Tongue (tissue), 1 donor: ENCODE measurements at regions not wholly inside any gene's neighbourhood (a gene's known extent, or its start where the extent isn't known, plus 50 kb on each side); places are given as distances from the start of the nearest gene placed in this dataset.
A peak's percentile ranks its signal among the peaks of the same experiment; 100 is the strongest.

Experiments used
- DNase-seq: peaks from one replicate; pipeline ENCODE4 v3.0.0-alpha.2; 2015

DNA sequence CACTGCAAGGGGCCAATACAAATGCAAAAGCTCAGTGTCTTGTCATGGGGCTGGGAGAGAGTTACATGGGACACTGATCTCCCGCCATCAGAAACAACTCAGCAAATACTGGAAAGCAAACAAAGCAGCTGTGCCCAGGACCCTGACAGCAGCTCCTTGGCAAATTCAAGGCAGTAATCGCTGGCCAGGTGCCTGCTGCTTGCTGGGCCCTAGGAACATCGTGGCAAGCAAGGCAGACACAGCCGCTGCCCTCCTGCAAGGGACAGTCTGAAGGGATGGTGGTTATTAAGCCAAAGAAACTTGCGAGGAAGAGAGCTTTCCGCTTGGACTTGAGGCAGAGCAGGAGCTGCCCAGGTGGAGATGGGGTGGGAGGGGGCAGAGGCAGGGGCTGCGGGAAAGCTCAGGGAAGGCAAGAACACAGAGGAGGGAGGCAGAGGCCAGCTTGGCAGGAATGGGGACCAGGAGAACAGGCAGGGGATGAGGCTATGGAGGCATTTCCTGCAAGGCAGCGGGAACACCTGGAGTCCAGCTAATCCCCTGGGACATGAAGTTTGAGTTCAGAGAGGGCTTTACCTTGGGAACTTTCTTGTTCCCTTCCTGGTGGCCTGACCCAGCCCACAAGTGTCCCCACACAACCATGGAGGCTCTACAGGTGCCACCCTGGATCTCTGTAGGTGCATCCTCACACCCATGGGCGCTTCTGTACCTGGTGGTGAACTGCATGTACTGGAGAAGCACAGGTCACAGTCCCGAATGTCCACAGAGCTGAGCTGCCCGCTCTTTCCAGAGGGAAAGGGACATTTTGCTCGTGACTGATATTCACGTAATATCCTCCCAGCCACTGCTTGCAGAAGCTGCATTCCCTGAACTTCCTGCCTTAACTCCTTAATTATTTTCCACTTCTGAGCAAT lies 78.7 kb upstream of the ATP2B2 start:
- DNase-seq = no peak

DNA sequence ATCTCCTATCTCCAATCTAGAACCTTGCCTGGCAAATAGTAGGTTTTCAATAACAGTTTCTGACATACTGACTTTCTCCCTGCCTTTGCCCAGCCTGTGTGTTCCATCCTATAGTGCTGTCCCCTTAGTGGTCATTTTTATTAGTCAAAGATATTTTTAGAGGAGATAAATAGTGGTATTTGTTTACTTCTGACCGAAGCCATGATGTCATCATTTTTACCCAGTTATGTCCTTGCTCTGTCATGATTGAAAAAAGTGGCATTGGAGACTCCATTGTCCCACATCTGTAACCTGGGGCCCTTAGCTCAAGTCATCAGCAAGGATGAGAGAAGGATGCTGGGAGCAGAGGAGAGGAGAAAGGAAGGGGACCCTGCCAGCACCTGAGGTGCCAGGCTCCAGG lies 80.6 kb upstream of the ATP2B2 start:
- DNase-seq = no peak

DNA sequence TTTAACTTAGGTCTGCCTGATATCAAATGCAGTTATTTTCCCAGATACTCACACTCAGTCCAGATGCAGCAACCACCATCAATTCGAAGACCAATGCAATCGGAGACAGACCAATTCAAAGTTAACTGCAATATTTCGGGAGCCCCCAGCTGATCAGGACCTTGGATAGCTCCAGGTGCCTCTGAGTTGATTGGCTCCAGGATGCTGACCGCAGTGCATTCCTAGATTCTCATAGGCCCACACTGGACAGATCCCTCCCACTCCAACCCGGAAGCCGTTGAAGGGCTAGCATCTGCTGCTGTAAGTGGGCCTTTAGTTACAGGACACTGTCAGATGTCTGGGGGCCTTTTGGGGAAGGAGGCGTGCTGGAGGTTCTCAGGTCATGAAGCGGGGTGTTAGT lies 89.5 kb upstream of the ATP2B2 start:
- peak; percentile 94 for DNase-seq

DNA sequence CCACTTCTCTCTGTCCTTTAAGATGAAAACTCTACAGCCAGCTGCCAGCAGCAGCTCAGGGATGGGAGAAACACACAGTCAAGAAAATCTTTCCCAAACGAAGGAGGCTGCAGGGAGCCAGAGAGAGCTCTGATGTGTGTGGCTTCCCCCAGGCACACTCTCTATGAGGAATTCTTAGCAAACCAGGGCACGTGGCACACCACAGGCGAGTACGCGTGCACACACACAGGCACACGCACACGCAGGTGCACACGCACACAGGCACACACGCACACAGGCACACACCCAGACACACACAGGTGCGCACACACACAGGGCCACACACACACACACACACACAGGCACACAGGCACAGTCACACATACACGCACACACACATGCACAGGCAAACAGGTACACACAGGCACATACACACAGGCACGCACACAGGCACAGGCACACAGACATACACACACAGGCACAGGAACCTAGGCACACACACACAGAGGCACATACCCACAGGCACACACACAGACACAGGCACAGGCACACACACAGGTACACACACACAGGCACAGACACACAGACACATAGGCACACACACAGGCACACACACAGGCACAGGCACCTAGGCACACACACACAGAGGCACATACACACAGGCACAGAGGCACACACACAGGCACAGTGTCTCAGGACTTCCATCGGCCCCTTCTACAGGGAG lies 91.5 kb upstream of the ATP2B2 start:
- DNase-seq = no peak

DNA sequence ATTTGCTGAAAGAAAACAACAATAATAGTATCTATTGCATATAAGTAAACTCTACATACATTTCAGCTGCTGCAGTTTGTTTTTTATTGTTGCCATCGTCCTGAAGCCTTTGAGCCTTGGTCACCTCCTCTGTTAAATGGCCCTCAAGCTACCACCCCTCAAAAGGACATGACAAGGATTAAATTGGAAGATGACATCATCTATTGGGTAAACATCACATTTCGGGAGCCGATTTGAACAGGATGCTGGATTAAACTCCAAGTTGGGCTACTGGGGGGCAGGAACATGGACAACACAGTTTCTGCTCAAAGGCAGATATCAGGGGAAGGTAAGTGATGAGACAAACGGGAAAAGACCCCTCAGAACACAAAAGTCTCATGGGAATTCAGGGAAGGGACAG lies 92.3 kb upstream of the ATP2B2 start:
- DNase-seq = no peak

DNA sequence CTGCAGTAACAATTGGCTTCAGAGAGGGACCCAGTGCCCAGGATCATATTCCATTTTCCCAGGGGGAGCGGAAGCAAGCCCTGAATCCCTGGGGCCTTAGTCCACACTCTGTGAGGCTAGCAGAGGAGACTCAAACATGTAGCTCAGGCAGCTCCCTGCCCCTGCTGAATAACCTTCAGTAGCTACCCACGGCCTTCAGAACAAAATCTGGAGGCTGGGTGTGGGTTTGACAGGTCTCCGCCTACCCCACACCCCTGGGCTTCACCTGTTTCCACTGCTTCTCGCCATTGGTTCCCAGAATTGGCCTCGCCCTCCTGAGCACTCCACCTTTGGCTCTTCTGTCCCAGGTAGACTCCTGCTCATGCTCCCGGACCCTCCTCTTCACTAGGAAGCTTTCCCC lies 93.6 kb upstream of the ATP2B2 start:
- no peak for DNase-seq

DNA sequence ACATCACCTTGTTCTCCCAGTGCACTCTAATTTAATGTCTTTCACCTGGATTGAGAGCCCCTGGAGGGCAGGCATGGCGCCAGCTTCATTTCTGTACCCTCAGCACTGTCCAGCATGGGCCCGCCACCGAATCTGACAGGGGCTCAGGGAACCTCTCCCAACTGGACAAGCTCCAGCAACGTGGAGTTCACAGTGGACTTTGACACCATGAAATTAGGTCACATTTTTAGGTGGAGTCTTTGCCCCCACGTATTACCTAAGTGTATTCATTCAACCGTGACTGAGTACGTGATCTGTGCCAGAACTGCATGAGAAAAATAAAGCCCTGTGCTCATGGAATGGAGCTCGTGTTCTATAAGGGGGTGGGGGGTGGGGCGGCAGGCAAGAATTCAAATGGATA lies 94.1 kb upstream of the ATP2B2 start:
- DNase-seq = no peak

DNA sequence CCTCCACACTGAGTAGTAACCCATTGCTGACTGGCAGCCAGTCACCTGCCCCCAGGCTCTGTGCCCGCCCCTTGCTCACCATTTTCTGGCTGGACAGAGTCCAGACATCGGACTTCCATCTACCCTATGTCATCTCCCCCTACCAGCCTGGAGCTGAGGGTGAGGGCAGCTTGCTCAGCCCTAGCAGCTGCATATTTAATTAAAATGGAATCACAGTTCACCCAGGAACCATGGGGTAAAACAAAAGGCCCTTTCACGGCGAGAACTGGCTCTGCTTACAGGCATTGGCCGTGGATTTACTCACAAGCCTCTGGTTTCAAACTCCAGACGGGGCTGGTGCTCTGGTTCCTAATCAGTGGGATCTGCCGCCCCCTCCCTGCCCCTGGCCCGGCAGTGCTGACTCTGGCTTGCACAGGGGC lies 94.9 kb upstream of the ATP2B2 start:
- peak; percentile 34 for DNase-seq

DNA sequence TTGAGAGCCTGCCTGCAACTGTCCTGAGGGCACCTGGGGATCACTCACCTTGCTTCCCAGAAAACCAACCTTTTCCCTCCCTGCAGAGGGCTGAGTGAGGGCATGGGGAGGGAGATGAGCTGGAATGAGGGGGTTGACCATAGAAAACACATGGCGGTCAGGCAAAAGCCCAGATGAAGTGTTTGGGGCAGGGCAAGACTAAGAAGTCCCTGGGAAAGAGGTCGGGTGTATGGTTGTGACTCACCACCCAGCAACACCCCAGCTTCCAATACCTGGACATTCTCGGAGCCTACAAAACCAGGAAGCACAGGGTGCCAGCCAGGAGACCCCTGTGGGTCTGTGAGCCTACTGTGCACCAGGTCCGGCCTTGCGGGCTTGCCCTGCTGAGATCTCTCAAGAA lies 95.3 kb upstream of the ATP2B2 start:
- no peak for DNase-seq

DNA sequence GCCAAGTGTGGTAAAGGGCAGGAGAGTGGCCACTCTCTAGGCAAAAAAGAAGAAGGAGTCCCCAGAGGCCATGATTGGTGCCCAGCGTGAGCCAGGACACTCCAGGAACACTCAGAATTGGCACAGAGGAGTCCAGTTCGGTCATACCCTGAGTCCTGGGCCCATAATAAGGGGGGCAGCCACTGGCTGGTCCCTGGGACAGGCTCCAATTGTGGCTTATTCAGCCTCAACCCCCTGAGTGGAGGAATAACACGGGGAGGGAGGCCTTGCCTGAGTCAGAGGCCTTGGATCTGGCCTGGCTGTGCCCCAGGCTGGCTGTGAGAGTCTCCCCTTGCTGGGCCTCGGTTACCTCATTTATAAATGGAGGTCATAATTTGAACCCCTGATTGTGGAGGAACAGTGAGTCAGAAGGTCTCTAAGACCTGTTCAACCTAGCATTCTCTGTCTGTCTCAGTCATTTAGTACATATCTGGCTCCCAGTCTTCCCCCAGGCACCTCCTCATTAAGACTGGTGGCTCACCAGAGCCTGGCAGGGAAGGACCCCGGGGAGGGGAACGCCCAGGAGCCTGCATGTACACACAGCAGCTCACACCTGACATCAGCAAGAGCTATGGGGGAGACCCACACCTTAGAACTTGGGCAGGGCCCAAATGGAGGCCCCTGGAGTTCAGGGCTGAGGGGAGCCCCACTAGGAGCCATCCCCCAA lies 95.9 kb upstream of the ATP2B2 start:
- DNase-seq = no peak

DNA sequence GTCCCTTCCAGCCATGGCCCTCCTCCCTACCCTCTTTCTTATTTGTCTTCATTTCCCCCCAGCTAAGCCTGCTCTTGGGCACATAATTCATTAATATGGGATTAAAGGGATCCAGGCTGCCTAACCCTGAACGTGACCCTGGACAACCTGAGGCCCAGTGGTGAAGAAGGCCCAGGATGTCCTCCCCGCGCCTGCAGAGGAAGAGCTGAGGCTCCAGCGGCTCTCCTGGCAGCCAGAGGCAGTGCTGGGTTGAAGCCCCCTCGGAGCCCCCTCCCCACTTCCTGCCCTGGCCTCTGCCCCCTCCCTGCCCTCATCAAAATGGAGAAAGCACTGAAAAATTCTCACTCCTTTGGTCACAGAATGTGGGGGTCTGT lies 96.5 kb upstream of the ATP2B2 start:
- DNase-seq = no peak

DNA sequence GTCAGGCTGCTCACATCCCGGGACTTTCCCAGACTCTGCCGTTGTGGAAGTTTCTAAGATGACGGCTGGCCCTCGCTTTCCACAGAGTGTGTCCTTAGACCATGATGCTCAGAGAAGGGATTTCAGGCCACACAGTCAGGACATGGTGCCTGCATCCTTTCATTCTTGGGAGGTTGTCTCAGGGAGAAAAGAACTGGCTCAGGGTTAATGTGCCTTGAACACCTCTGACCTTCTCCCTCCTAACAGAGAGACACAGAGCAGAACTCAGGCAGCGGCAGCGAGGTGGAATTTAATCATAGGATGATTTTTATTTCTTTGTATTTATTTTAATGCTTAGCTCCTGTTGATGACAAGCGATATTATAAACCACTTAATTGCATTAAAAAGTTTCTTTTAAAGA lies 96.9 kb upstream of the ATP2B2 start:
- no peak for DNase-seq

DNA sequence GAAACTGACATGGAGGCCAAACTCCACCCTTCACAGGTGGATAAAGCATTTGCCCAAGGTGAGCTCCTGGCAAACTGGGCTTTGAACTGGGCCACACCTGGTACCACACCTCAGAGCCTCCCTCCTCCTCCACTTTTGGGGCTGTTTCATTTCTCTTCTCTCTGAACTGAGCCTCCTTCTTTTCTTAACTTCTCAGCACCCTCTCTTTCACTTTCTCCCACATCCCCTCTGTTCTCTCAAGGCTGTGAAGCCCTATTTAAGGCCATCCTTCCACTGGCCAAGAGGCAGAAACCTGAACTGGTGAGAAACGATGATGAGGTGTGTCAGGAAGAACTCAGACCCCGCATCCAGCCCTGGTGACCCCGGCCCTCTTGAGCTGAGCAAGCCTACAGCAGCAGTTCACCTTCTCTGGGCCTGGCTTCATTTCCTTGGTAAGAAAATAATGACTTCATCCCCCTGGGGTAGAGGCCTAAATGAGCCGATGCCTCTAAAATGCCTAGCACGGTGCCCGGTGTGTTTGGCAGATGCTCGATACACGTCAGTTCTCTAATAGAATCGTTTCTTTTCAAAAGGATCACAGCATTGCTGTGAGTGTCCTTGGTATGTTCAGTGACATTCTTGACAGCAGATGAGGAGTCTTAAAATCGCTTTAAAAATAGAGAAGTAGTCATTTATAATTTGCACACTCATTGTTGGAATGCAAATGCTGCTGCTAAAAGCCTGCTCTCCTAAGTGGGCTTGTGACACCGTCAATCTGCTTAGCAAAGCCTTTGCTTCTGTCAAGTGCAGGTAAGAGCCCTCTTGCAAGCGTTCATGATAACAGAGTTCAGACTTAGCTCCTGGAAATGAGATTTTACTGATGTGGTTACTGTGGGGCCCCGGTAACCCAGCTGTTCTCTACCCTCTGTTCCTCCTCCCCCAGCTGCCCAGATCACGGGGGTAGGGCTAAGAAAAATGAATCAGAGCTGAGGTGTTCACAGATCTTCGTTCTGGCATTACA lies 97.7 kb upstream of the ATP2B2 start:
- no peak for DNase-seq

DNA sequence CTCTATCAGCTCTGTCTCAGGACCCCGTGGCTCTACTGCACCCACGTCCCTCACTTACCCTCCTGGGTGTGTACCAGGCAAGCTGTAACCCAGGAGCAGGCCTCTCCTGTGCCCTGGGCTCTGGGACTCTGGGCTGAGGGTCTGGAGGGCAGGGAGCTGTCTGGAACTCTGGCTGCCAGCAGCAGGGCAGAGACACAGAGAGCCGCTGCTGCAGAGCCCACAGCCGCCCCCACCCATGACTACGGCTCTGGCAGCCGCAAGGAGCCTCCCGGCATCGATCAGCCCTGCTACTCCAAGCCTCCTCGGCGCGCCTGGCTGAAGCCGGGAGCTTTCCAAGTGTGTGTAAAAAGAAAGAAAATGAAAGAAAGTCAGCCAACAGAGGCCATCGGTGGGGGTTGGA lies 103.7 kb upstream of the ATP2B2 start:
- DNase-seq = no peak

DNA sequence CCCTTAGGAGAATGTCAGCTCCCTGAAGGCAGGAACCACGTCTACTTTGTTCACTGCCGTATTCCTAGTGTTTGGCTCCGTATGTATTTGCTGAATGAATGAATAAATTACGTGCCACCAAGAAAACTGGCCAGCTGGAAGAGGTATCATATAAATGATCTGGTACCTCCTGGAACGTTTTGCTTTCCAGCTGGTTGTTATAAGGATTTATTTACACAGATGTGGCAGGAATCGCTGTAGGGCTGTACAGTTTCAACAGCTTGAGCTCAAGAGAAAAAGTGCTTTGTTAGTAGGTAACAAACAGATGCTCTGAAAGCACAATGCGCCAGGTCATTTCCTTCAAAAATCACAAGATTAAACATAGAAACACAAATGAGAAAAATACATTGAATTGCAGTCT lies 108.8 kb upstream of the ATP2B2 start:
- DNase-seq = no peak

DNA sequence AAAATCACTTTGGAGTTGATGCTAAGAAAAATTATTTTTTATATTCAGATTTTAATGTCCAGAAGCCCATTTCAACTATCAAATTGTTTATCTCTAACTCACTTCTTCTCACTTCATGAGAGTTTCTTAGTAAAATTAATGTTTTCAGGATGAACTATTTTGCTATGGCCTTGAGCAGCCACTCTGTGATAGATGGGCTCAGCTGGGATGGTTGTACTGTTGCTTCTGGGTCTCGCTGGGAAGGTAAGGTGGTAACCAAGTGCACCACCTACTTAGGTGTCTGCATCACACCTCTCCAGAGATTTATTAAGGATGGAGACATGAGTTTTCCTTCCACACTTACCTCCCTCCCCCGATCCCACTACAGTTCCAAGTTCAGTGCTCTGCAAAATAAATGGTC lies 110.3 kb upstream of the ATP2B2 start:
- DNase-seq = no peak

DNA sequence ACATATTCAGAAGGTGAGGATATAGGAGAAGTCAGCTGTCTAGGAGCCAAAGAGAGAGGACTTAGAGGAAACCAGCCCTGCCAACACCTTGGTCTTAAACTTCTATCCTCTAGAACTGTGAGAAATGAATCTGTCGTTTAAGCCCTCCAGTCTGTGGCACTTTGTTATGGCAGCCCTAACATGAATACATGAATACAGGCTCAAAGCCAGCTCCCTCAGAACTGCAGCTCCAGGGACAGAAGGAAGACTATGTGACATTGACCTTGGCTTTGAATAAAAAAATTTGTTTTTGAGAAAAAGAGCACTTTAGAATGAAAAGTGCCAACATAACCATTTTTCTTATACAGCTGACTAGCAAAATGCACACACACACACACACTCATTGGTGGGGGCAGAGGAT lies 110.9 kb upstream of the ATP2B2 start:
- DNase-seq = no peak

DNA sequence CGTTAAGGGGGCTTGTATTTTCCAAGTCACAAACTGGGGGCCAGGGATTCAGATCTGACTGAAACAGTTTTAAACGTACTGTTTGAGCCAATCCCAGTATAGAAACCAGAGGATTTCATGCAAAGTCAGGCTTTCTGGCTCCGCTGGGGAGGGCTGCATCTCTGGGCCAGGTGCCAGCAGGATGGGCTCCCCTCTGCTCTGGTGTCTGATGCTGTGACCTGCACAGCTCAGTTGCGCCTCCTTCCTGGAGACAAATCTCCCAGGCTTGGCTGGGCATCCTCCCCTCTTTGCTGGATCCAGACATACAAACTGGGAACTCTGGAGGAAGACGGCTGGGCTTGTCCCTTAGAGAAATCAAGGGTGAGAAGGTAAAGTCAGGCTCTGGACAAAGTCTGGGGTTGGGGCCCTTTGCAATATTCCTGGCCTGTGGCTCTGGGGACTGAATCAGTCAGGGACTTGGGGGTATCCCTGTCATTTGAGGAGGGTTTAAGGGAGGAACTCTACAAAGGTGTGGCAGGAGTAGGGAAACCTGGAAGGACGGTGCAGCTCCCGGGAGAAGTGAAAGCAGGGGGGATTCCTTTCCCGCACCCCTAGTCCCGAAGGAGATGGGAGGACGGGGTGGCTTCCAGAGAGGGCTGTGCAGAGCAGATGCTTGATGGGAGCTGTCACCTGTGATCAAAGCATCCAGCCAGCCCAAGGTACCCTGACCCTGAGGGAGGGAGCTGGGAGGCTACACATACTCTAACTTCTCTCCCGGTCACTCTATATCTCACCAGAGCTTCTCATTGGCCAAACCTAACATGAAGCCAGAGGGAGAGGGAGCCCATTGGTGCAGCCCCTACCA lies 114.8 kb upstream of the ATP2B2 start:
- no peak for DNase-seq

DNA sequence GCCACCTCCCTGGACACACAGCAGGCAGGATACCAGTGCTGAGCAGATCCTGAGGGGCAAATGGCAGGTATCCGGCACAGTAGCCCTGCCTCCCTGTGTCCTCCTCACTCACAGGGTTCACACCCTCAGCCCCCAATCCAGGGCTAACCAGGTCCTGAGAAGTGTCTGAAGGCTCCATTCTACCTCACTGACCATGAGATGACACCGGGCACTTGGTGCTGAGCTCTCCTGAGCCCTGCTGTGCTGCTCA lies 115.4 kb upstream of the ATP2B2 start:
- DNase-seq = no peak

DNA sequence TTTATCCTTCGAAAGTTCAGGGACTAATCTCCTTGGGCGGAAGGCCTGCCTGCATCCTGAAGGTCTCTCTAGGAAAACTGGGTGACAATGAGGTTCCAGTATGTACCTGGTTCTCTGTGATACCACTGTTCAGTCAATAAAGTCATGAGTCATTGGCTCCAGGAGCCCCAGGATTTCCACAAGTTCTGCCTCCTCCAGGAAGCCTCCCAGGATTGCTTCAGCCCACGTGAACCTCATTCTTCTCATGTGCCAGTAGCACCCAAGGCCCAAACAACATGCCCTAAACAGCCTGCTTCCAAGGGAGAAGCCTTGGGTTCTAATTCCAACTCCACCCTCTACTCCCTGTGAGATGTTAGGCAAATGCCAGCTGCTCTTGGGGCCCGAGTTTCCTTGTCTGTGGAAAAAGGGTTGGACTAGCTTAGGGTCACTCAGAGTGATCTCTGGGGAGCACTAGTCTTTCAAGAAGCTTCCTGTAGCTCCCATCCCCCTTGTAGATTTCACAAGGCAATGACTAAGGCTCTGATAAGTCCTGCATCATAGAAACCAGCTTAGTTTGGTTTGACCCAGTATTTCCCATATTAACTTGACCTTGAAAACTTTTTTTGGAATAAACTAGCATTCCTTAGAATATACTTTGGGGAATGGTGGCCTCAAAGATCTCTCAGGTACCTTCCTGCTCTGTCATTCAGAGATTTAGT lies 118.3 kb upstream of the ATP2B2 start:
- no peak for DNase-seq

DNA sequence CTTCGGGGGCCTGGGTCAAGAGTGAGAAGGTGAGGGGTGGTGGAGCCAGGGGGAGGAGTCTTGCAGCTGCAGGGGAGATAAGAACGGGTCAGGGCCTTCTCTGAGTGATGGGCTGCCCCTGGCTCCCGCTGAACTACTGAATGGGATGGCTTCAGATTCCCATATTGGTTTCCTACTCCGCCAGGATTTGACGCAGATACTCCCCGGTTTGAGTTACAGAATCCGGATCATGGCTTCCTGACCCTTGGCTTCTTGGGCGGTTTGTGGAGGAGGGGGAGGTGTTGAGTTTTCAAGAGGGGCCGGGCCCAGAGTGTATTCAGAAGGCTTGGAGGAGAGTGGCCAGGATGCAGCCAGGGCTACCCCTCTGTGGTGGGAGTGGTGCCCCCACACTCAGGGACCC lies 119.9 kb upstream of the ATP2B2 start:
- no peak for DNase-seq
